ENCODE measurements at regions not wholly inside any gene's neighbourhood (a gene's known extent, or its start where the extent isn't known, plus 50 kb on each side); places are given as distances from the start of the nearest gene placed in this dataset.
"Not testable (repeated sequence)": the region's sequence is repeated elsewhere in the genome, so short reads cannot be mapped to it uniquely, and the experiment has no call there.

GRCh38 chr6:115873901-115874300 lies 186.8 kb downstream of the FRK start:
- no peak overlapping the region for H3K4me3 ChIP-seq (replicated peaks; ENCODE audit: low read depth, low read length)
- DNase-seq (ENCODE audit: low read depth), result no peak
- TF ChIP-seq CTCF (IDR thresholded peaks at IDR 0.05; ENCODE audit: low read length, missing control alignments), result no peak

- DNase-seq (ENCODE audit: low read depth), result no peak
- TF ChIP-seq CTCF (IDR thresholded peaks at IDR 0.05; ENCODE audit: low read length, missing control alignments), result no peak
- H3K4me3 ChIP-seq (replicated peaks; ENCODE audit: low read depth, low read length), result no peak overlapping the region
Observed at GRCh38 chr6:115870464-115870863, 190.2 kb downstream of the FRK start.

- no peak for DNase-seq (ENCODE audit: low read depth)
- no peak for TF ChIP-seq CTCF (IDR thresholded peaks at IDR 0.05; ENCODE audit: low read length, missing control alignments)
- H3K4me3 ChIP-seq (replicated peaks; ENCODE audit: low read depth, low read length), result no peak overlapping the region
Observed at GRCh38 chr6:115865914-115866313, 194.8 kb downstream of the FRK start.

GRCh38 chr6:115863211-115863610 lies 197.5 kb downstream of the FRK start:
- H3K4me3 ChIP-seq (replicated peaks; ENCODE audit: low read depth, low read length), result no peak overlapping the region
- no peak for TF ChIP-seq CTCF (IDR thresholded peaks at IDR 0.05; ENCODE audit: low read length, missing control alignments)
- no peak for DNase-seq (ENCODE audit: low read depth)

- DNase-seq (ENCODE audit: low read depth); H3K4me3 ChIP-seq (replicated peaks; ENCODE audit: low read depth, low read length): not testable (repeated sequence)
Observed at GRCh38 chr6:115861658-115862057, 199.0 kb downstream of the FRK start.

GRCh38 chr6:115859577-115859976 lies 201.1 kb downstream of the FRK start:
- not testable (repeated sequence) for DNase-seq (ENCODE audit: low read depth); H3K4me3 ChIP-seq (replicated peaks; ENCODE audit: low read depth, low read length)

- TF ChIP-seq CTCF (IDR thresholded peaks at IDR 0.05; ENCODE audit: low read length, missing control alignments), result no peak
- no peak for DNase-seq (ENCODE audit: low read depth)
- no peak overlapping the region for H3K4me3 ChIP-seq (replicated peaks; ENCODE audit: low read depth, low read length)
Observed at GRCh38 chr6:115854866-115855665, 205.6 kb downstream of the FRK start.

GRCh38 chr6:115847671-115848070 lies 213.0 kb downstream of the FRK start:
- DNase-seq (ENCODE audit: low read depth), result no peak
- H3K4me3 ChIP-seq (replicated peaks; ENCODE audit: low read depth, low read length), result no peak overlapping the region
- TF ChIP-seq CTCF (IDR thresholded peaks at IDR 0.05; ENCODE audit: low read length, missing control alignments), result no peak
